ENCODE measurements at regions not wholly inside any gene's neighbourhood (a gene's known extent, or its start where the extent isn't known, plus 50 kb on each side); places are given as distances from the start of the nearest gene placed in this dataset.

DNA sequence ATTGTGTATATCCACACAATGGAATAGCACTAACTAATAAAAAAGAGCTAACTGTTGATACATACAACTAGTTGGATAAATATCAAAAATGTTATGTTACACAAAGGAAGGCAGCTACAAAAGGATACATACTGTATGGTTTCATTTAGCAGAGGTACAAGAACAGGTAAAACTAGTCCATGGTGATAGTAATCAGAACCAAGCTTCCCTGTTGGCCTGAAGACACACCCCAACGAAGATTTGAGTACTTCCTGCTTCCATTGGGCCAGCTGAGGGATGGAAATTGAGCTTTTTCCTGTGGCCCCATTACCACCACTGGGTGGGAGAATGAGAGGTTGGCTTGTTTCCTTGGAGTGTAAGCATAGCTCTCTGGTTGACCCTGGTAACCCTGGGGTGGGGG, 117.3 kb upstream of the CADPS start:
- intact Hi-C loops (cut with DNase I, micrococcal nuclease) = no loop called here
- Mint-ChIP-seq H3K36me3 (ENCODE audit: low read depth) (no peaks in the 10 kb centered on the region), H3K4me3 (no peak overlapping the region), H3K27ac (no peak overlapping the region), H3K27me3 (no peaks in the 10 kb centered on the region), H3K4me1 (ENCODE audit: low read depth) (no peaks in the 10 kb centered on the region), H3K9me3 (peaks cover 14% of the 10 kb centered on the region)
- H3K4me1 ChIP-seq (ENCODE audit: insufficient read depth, low read length) = no peaks in the 10 kb centered on the region
- CTCF ChIA-PET = no interaction called here
- no peak overlapping the region for H3K27ac ChIP-seq (ENCODE audit: low read depth in 1 of 2, low read length in 2 of 2)
- DNase-seq (no peak), ATAC-seq (ENCODE audit: poor library complexity) (no peak)
- POLR2A ChIA-PET = no interaction called here
- H3K36me3 ChIP-seq (ENCODE audit: insufficient read depth, low read length) = no peaks in the 10 kb centered on the region
- H3K27me3 ChIP-seq (ENCODE audit: control insufficient read depth in 1 of 2, insufficient read depth in 2 of 2, low read length in 2 of 2) = no peaks in the 10 kb centered on the region
- TF ChIP-seq, protein P1, sequence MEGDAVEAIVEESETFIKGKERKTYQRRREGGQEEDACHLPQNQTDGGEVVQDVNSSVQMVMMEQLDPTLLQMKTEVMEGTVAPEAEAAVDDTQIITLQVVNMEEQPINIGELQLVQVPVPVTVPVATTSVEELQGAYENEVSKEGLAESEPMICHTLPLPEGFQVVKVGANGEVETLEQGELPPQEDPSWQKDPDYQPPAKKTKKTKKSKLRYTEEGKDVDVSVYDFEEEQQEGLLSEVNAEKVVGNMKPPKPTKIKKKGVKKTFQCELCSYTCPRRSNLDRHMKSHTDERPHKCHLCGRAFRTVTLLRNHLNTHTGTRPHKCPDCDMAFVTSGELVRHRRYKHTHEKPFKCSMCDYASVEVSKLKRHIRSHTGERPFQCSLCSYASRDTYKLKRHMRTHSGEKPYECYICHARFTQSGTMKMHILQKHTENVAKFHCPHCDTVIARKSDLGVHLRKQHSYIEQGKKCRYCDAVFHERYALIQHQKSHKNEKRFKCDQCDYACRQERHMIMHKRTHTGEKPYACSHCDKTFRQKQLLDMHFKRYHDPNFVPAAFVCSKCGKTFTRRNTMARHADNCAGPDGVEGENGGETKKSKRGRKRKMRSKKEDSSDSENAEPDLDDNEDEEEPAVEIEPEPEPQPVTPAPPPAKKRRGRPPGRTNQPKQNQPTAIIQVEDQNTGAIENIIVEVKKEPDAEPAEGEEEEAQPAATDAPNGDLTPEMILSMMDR (IDR thresholded peaks at IDR 0.05) = no peak
- no peak overlapping the region for H3K4me3 ChIP-seq (ENCODE audit: low read length)
- H3K9me3 ChIP-seq (ENCODE audit: control insufficient read depth in 1 of 2, insufficient read depth in 1 of 2, low read length in 2 of 2) = no peaks in the 10 kb centered on the region

GRCh38 chr3:62995119-62995518, 119.9 kb upstream of the CADPS start:
- Mint-ChIP-seq H3K4me1 (ENCODE audit: low read depth) (no peaks in the 10 kb centered on the region), H3K9me3 (peaks cover 6% of the 10 kb centered on the region), H3K4me3 (no peak overlapping the region), H3K27ac (no peak overlapping the region), H3K27me3 (no peaks in the 10 kb centered on the region), H3K36me3 (ENCODE audit: low read depth) (no peaks in the 10 kb centered on the region)
- Histone ChIP-seq H3K27ac (ENCODE audit: low read depth in 1 of 2, low read length in 2 of 2) (no peak overlapping the region), H3K4me1 (ENCODE audit: insufficient read depth, low read length) (no peaks in the 10 kb centered on the region), H3K4me3 (ENCODE audit: low read length) (no peak overlapping the region), H3K36me3 (ENCODE audit: insufficient read depth, low read length) (no peaks in the 10 kb centered on the region), H3K27me3 (ENCODE audit: control insufficient read depth in 1 of 2, insufficient read depth in 2 of 2, low read length in 2 of 2) (no peaks in the 10 kb centered on the region), H3K9me3 (ENCODE audit: control insufficient read depth in 1 of 2, insufficient read depth in 1 of 2, low read length in 2 of 2) (no peaks in the 10 kb centered on the region)
- ChIA-PET POLR2A (no interaction called here), CTCF (no interaction called here)
- intact Hi-C loops (cut with DNase I, micrococcal nuclease) = no loop called here
- ATAC-seq (ENCODE audit: poor library complexity) = no peak
- no peak for DNase-seq
- TF ChIP-seq, protein P1 (IDR thresholded peaks at IDR 0.05) = no peak

DNA sequence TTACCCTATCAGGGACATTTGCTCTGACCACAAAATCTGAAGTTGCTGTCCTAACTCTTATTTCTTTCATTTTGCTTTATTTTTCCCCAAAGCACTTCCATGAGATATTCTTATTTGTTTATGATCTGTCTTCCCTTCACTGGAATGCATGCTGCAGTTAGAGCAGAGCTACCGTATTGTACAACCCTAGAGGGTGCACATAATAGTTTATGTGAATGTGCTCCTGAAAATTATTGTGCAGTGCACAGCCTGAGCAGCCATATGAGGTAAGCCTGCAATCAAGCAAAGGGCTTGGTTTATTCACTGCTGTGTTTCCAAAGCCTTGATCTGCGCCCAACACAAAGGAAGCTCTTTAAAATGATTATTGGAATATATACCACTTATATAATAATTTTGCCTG, 120.3 kb upstream of the CADPS start:
- no peak for ATAC-seq (ENCODE audit: poor library complexity)
- TF ChIP-seq, protein P1 (IDR thresholded peaks at IDR 0.05) = no peak
- no peak for DNase-seq
- H3K9me3 ChIP-seq (ENCODE audit: control insufficient read depth in 1 of 2, insufficient read depth in 1 of 2, low read length in 2 of 2) = no peaks in the 10 kb centered on the region
- ChIA-PET CTCF (no interaction called here), POLR2A (no interaction called here)
- H3K27me3 ChIP-seq (ENCODE audit: control insufficient read depth in 1 of 2, insufficient read depth in 2 of 2, low read length in 2 of 2) = no peaks in the 10 kb centered on the region
- no peak overlapping the region for H3K27ac ChIP-seq (ENCODE audit: low read depth in 1 of 2, low read length in 2 of 2)
- no peaks in the 10 kb centered on the region for H3K36me3 ChIP-seq (ENCODE audit: insufficient read depth, low read length)
- Mint-ChIP-seq H3K27me3 (no peaks in the 10 kb centered on the region), H3K4me3 (no peak overlapping the region), H3K9me3 (peaks cover 6% of the 10 kb centered on the region), H3K27ac (no peak overlapping the region), H3K4me1 (ENCODE audit: low read depth) (no peaks in the 10 kb centered on the region), H3K36me3 (ENCODE audit: low read depth) (no peaks in the 10 kb centered on the region)
- intact Hi-C loops (cut with DNase I, micrococcal nuclease) = no loop called here
- no peaks in the 10 kb centered on the region for H3K4me1 ChIP-seq (ENCODE audit: insufficient read depth, low read length)
- H3K4me3 ChIP-seq (ENCODE audit: low read length) = no peak overlapping the region
